ENCODE measurements at regions not wholly inside any gene's neighbourhood (a gene's known extent, or its start where the extent isn't known, plus 50 kb on each side); places are given as distances from the start of the nearest gene placed in this dataset.

DNA sequence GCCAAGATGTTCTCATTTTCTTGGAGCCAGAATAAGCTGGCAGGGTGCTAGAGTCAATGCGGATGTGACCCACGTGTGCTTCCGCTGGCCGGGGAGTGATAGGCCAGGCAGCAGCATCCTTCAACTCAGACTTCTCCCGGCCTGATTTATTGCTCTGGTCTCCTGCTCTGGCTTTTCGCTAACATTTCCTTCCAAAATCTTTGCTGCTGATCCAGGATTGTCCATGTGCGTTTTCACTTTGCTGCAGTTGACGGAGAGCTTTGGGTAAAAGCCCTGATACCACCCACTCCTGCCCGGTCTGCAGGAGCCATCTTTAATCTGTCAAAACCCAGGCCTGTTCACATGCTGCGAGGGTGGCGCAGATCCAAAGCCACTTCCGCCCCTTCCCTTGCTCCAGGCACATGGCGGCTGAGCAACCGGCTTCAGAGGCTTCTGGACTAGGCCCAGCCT, 106.8 kb downstream of the CYP26A1 start:
- Histone ChIP-seq H3K4me3 (ENCODE audit: low read depth, low read length) (no peak overlapping the region), H3K36me3 (ENCODE audit: control insufficient read depth, insufficient read depth, low read length) (no peaks in the 10 kb centered on the region), H3K27me3 (ENCODE audit: control insufficient read depth, insufficient read depth, low read length) (no peaks in the 10 kb centered on the region)
- TF ChIP-seq, protein P1, sequence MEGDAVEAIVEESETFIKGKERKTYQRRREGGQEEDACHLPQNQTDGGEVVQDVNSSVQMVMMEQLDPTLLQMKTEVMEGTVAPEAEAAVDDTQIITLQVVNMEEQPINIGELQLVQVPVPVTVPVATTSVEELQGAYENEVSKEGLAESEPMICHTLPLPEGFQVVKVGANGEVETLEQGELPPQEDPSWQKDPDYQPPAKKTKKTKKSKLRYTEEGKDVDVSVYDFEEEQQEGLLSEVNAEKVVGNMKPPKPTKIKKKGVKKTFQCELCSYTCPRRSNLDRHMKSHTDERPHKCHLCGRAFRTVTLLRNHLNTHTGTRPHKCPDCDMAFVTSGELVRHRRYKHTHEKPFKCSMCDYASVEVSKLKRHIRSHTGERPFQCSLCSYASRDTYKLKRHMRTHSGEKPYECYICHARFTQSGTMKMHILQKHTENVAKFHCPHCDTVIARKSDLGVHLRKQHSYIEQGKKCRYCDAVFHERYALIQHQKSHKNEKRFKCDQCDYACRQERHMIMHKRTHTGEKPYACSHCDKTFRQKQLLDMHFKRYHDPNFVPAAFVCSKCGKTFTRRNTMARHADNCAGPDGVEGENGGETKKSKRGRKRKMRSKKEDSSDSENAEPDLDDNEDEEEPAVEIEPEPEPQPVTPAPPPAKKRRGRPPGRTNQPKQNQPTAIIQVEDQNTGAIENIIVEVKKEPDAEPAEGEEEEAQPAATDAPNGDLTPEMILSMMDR (IDR thresholded peaks at IDR 0.05; ENCODE audit: insufficient read depth, low read length, poor library complexity, severe bottlenecking), result no peak
- DNase-seq (ENCODE audit: low read depth), result no peak

DNA sequence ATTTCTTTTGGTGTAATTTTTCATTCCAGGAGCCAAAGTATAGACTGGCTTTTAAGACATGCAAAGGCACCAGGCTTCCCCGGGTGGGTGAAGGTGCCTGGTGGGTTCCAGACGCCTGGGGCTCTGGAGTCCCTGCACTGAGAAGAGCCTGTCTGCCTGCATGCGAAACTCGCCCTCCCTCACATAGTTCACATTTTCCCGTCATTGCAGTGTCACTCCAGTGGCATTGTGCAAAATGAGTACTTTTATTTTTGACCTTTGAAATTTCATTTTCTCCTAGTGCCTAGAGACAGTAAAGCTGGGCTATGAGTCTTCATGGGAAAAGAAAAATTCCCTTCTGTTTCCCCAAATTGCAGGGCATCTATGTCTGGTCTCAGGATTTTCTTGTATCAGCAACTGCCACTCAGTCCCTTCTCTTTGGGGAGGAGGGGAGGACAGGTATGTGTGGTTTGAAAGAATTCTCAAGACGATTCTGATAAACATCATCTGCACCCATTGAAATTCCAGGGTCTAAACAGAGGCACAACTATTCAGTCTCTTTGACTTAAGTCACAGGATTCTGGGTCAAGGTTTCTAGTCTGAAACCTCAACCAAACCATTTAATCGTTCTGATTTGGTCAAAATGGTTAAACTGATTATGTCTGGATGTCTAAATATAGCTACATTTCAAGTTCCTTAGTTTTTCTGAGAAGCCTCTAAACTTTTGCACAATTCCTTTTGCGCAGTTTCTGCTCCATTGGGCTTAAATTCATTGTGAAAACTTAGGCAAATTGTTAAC, 107.8 kb downstream of the CYP26A1 start:
- Histone ChIP-seq H3K27me3 (ENCODE audit: control insufficient read depth, insufficient read depth, low read length) (no peaks in the 10 kb centered on the region), H3K4me3 (ENCODE audit: low read depth, low read length) (no peak overlapping the region), H3K36me3 (ENCODE audit: control insufficient read depth, insufficient read depth, low read length) (no peaks in the 10 kb centered on the region)
- TF ChIP-seq, protein P1 (IDR thresholded peaks at IDR 0.05; ENCODE audit: insufficient read depth, low read length, poor library complexity, severe bottlenecking), result no peak
- no peak for DNase-seq (ENCODE audit: low read depth)

DNA sequence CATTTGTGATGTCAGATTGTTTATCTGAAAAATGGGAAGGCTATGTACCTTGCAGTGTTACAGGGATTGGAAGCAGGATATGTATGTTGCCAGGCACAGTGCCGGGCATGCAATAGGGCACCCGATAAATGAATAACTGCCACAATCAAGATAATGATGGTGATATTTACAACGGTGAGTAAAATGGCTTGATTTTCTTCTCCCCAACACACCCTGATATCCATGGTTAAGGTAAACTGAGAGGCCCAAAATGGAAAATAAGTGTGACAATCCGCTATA, 108.3 kb downstream of the CYP26A1 start:
- no peaks in the 10 kb centered on the region for H3K36me3 ChIP-seq (ENCODE audit: control insufficient read depth, insufficient read depth, low read length)
- H3K4me3 ChIP-seq (ENCODE audit: low read depth, low read length), result no peak overlapping the region
- TF ChIP-seq, protein P1 (IDR thresholded peaks at IDR 0.05; ENCODE audit: insufficient read depth, low read length, poor library complexity, severe bottlenecking), result no peak
- no peaks in the 10 kb centered on the region for H3K27me3 ChIP-seq (ENCODE audit: control insufficient read depth, insufficient read depth, low read length)
- DNase-seq (ENCODE audit: low read depth), result no peak

DNA sequence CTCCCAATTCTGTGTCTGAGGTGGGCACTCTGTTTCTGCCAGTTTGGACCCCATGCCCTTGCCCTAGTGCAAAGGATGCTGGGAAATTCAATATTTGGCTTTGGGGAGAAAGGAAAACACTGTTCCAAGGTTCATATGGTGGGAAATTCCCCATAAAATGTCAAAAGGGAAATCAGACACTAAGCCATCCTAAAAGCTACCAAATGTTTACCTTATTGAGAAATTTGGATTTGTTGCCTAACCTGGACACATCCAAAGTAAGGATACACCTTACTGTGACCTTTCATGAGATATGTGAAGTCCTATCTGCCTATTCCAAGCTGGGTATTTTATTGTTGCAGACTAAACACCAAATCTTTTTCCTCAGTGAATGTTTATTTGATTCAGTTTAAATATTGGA, 109.1 kb downstream of the CYP26A1 start:
- no peaks in the 10 kb centered on the region for H3K36me3 ChIP-seq (ENCODE audit: control insufficient read depth, insufficient read depth, low read length)
- H3K27me3 ChIP-seq (ENCODE audit: control insufficient read depth, insufficient read depth, low read length), result no peaks in the 10 kb centered on the region
- no peak overlapping the region for H3K4me3 ChIP-seq (ENCODE audit: low read depth, low read length)
- DNase-seq (ENCODE audit: low read depth), result no peak
- TF ChIP-seq, protein P1 (IDR thresholded peaks at IDR 0.05; ENCODE audit: insufficient read depth, low read length, poor library complexity, severe bottlenecking), result no peak

DNA sequence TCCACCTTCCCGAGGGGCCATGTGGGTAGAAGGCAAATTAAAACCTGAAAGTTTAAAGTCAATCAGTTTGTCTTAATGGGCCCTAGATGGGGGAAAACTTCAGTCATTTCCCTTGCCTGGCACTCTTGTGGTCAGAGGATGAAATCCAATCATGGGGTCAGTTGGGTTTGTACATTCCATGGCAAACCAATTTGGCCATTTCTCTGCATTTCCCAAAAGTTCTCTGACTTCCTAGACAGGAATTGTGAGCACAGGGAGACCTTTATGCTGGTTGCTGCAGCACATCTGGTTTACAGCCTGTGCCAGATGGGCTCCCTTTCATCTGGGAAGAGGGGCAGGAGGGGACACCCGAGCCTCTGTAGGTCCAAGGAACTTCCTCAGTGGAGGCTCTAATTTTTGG, 113.0 kb downstream of the CYP26A1 start:
- TF ChIP-seq, protein P1 (IDR thresholded peaks at IDR 0.05; ENCODE audit: insufficient read depth, low read length, poor library complexity, severe bottlenecking), result no peak
- no peak for DNase-seq (ENCODE audit: low read depth)
- Histone ChIP-seq H3K36me3 (ENCODE audit: control insufficient read depth, insufficient read depth, low read length) (no peaks in the 10 kb centered on the region), H3K27me3 (ENCODE audit: control insufficient read depth, insufficient read depth, low read length) (no peaks in the 10 kb centered on the region), H3K4me3 (ENCODE audit: low read depth, low read length) (no peak overlapping the region)

DNA sequence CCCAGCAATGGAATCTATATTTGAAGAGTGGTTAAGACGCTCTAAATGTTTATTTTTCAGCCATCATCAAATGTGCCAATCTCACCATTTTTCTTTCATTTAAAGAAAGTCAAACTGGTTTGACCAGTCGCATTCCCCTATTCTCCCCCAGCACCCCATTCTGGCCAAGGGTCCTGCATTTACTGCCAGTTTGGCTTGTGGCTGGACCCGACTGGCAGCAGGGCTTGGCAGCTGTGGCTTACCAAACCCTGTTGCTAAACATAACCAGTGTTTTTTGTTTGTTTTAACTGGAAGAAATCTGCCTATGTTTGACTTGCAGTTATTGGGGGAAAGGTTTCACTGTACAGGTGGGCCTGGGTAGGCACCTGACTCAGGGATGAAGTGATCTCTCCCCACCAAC, 116.3 kb downstream of the CYP26A1 start:
- TF ChIP-seq, protein P1 (IDR thresholded peaks at IDR 0.05; ENCODE audit: insufficient read depth, low read length, poor library complexity, severe bottlenecking), result no peak
- Histone ChIP-seq H3K27me3 (ENCODE audit: control insufficient read depth, insufficient read depth, low read length) (no peaks in the 10 kb centered on the region), H3K36me3 (ENCODE audit: control insufficient read depth, insufficient read depth, low read length) (no peaks in the 10 kb centered on the region), H3K4me3 (ENCODE audit: low read depth, low read length) (no peak overlapping the region)
- no peak for DNase-seq (ENCODE audit: low read depth)

Measured in kidney epithelial cell (primary cell).